ENCODE measurements at regions not wholly inside any gene's neighbourhood (a gene's known extent, or its start where the extent isn't known, plus 50 kb on each side); places are given as distances from the start of the nearest gene placed in this dataset.
A peak's percentile ranks its signal among the peaks of the same experiment; 100 is the strongest.

DNA sequence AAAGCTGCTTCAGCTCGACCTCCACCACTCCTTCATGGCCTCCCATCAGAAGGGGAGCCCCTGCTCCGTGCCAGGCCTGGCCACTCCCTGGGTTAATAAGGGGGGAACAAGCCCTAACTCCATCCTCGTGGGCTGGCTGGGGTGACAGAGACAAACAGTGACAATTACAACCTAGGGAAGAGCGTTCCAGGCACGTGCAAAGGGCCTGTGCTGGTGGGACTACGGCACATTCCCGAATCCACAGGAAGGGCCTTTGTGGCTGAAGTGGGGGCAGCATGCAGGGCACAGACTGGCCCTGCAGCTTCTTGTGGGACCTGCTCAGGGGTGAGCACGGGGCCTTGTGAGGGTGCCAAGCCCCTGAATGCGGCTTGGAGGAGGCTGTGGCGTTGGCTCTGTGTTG lies 157.4 kb downstream of the C9orf50 start:
- TF ChIP-seq POLR2A (IDR thresholded peaks at IDR 0.05; ENCODE audit: low read depth) (no peak), POLR2AphosphoS5 (IDR thresholded peaks at IDR 0.05) (no peak), EP300 (IDR thresholded peaks at IDR 0.05) (no peak)
- TF ChIP-seq, protein P1, sequence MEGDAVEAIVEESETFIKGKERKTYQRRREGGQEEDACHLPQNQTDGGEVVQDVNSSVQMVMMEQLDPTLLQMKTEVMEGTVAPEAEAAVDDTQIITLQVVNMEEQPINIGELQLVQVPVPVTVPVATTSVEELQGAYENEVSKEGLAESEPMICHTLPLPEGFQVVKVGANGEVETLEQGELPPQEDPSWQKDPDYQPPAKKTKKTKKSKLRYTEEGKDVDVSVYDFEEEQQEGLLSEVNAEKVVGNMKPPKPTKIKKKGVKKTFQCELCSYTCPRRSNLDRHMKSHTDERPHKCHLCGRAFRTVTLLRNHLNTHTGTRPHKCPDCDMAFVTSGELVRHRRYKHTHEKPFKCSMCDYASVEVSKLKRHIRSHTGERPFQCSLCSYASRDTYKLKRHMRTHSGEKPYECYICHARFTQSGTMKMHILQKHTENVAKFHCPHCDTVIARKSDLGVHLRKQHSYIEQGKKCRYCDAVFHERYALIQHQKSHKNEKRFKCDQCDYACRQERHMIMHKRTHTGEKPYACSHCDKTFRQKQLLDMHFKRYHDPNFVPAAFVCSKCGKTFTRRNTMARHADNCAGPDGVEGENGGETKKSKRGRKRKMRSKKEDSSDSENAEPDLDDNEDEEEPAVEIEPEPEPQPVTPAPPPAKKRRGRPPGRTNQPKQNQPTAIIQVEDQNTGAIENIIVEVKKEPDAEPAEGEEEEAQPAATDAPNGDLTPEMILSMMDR (IDR thresholded peaks at IDR 0.05) = no peak
- 92% methylated on average over 9 of the region's 10 CpGs for WGBS
- no peak for DNase-seq (ENCODE audit: extremely low spot score)
- H3K4me1 ChIP-seq = peaks cover 45 to 69% (median 59%) of the 10 kb centered on the region in 4 donors
- H3K4me3 ChIP-seq = no peak overlapping the region
- no peaks in the 10 kb centered on the region for H3K27me3 ChIP-seq
- H3K27ac ChIP-seq (replicated peaks in 1 of 4) = peak overlapping the region in 1 of 4 donors; percentile 23
- no peaks in the 10 kb centered on the region for H3K9me3 ChIP-seq
- no peaks in the 10 kb centered on the region for H3K36me3 ChIP-seq
- intact Hi-C loops (cut with DNase I) = no loop called here

DNA sequence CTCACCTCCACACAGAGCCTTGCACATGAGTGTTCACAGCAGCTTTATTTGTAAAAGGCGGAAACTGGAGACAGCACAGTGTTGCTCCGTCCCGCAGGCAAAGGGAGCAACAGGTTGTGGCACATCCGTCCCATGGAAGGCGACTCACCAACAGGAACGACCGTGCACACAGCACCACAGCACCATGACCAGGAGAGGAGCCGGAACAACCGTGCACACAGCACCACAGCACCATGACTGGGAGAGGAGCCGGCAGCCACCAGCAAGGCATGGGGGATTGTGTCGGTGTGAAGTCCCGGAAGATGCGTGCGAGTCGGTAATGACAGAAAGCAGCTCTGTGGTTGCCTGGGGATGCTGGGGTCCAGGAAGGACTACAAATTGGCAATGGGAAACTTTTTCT lies 158.5 kb downstream of the C9orf50 start:
- Histone ChIP-seq H3K9me3 (no peaks in the 10 kb centered on the region), H3K27me3 (no peaks in the 10 kb centered on the region), H3K36me3 (no peaks in the 10 kb centered on the region), H3K4me1 (peaks cover 49 to 75% (median 65%) of the 10 kb centered on the region in 4 donors), H3K4me3 (no peak overlapping the region), H3K27ac (replicated peaks in 1 of 4) (peak overlapping the region in 1 of 4 donors; percentile 93)
- intact Hi-C loops (cut with DNase I) = no loop called here
- TF ChIP-seq POLR2AphosphoS5 (IDR thresholded peaks at IDR 0.05) = no peak
- TF ChIP-seq, protein P1 (IDR thresholded peaks at IDR 0.05) = no peak
- TF ChIP-seq POLR2A (IDR thresholded peaks at IDR 0.05; ENCODE audit: low read depth) = no peak
- TF ChIP-seq EP300 (IDR thresholded peaks at IDR 0.05) = no peak
- no peak for DNase-seq (ENCODE audit: extremely low spot score)
- 92% methylated on average over 15 of the region's 15 CpGs for WGBS

DNA sequence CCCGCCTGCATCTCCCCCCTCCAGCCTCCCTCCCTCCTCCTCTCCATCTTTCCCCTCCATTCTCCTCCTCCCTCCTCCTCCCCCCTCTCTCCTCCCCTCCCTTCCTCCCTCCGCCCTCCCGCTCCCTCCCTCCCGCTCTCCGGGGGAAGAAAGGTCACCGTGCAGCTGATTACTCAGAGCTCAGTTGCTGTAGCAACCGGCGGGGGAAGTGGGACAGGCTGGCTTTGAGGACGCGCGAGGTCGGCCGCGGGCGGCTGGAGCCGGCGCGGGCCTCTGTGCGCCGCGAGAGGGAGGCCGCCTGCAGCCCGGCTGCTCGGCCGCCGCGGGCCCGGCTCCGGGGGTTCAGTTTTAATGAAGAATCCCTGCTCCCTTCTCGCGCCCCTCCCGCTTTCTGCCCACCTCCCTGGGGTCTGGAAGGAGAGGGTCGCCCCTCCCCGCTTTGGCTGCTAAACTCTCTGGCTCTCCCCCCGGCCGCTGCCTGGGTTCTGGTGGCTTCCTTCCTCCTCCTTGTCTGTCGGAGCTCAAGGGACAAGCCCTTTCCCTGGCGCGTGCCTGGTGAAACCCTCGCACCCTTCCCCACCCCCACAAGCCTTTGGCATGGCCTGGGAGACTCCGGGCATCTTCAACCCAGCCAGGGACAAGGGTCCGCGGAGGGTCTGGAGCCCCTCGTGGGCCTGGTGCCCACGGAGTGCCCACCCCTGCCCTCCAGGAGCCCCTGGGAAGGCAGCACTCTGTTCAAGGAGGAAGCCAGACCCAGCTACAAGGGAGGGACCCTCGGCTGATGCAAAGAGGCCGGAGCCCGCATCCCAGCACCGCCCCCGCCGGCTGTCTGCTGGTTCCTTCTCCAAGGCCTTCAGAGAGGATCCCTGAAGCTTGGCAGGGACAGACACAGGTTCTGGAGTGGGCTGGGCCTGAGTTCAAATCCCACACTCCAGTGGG lies 160.3 kb downstream of the C9orf50 start:
- peaks cover 46 to 67% (median 57%) of the 10 kb centered on the region in 4 donors for H3K4me1 ChIP-seq
- intact Hi-C loops (cut with DNase I) = no loop called here

DNA sequence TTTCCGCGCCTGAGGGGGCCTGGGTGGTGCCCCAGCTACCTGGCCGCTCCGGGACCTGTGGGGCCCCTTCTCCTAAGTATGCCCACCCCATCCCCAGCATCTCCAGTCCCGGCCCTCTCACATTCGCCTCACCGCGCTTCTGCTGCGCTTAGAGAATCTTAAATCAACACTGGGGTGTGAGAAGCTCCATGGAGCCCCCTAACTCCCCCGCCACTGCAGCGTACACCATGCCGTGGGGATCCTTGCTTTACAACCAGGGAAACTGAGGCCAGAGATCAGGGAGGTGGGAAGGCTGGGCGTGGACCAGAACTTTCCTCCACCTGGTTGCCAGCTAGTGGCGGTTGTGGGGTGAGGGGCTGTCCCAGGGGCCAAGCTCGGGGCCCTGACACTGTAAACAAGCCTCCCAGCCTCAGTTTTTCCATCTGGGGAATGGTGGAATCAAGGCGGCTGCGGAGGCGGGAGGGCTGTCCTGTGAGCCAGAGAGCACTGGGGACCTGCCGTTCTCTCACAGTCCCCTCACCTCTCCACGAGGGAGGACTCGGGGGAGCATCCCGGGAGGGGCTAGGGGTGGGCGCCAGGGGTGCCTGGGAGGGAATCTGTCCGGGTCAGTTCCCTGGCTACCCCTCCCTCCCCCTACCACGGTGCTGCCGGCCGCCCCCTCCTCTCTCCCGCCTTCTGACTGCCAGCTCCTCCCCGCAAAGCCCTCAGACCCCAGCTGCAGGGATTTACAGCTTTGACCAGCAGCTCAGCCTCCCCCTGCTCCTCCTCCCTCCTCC lies 161.2 kb downstream of the C9orf50 start:
- TF ChIP-seq POLR2A (IDR thresholded peaks at IDR 0.05; ENCODE audit: low read depth) (no peak), EP300 (IDR thresholded peaks at IDR 0.05) (no peak), POLR2AphosphoS5 (IDR thresholded peaks at IDR 0.05) (no peak)
- TF ChIP-seq, protein P1 (IDR thresholded peaks at IDR 0.05) = no peak
- peak overlapping the region; percentile 90 to 97 (median 94) for H3K27ac ChIP-seq (replicated peaks in 1 of 4)
- H3K27me3 ChIP-seq = no peaks in the 10 kb centered on the region
- no peak for DNase-seq (ENCODE audit: extremely low spot score)
- intact Hi-C loops (cut with DNase I) = loop anchor here (5.0 kb wide), 2 partner anchors 42 to 122 kb away; no protein-coding TSS in a partner anchor
- 45% methylated on average over 10 of the region's 29 CpGs for WGBS
- no peaks in the 10 kb centered on the region for H3K36me3 ChIP-seq
- H3K9me3 ChIP-seq = no peaks in the 10 kb centered on the region
- H3K4me3 ChIP-seq = peak overlapping the region; percentile 49 to 62 (median 50)
- peaks cover 38 to 58% (median 54%) of the 10 kb centered on the region in 4 donors for H3K4me1 ChIP-seq

More for the DNA sequence above, 160.3 kb downstream of the C9orf50 start:
- WGBS = under 1% methylated on average over 19 of the region's 51 CpGs
- Histone ChIP-seq H3K4me3 (peak overlapping the region; percentile 49 to 62 (median 50)), H3K9me3 (no peaks in the 10 kb centered on the region), H3K36me3 (no peaks in the 10 kb centered on the region), H3K27ac (replicated peaks in 1 of 4) (peak overlapping the region; percentile 90 to 97 (median 94)), H3K27me3 (no peaks in the 10 kb centered on the region)
- DNase-seq (ENCODE audit: extremely low spot score) = peak; percentile 99
- TF ChIP-seq EP300 (IDR thresholded peaks at IDR 0.05) (no peak), POLR2AphosphoS5 (IDR thresholded peaks at IDR 0.05) (peak; percentile 87 to 88), POLR2A (IDR thresholded peaks at IDR 0.05; ENCODE audit: low read depth) (peak; percentile 27)
- TF ChIP-seq, protein P1 (IDR thresholded peaks at IDR 0.05) = peak; percentile 16 to 50 (median 42)

Measured in esophagus muscularis mucosa (tissue), 4 donors.